Right lobe of liver (tissue), 4 donors: ENCODE measurements at regions not wholly inside any gene's neighbourhood (a gene's known extent, or its start where the extent isn't known, plus 50 kb on each side); places are given as distances from the start of the nearest gene placed in this dataset.

Experiments
- CTCF ChIP-seq, 4 donors: fragments of 200-600 bp in 3 of 4; fragments of 450-650 bp in 1 of 4; IDR thresholded peaks; one replicate each; pipeline versions ENCODE4 v1.5.1 to v1.8.0; 2016 to 2022; ENCODE audit warnings: antibody characterized with exemption in 4 of 4, mild to moderate bottlenecking in 2 of 4
- POLR2A ChIP-seq: fragments of 450-650 bp; IDR thresholded peaks from one replicate; pipeline ENCODE4 v1.6.1; 2017; ENCODE audit warnings: antibody characterized with exemption, mild to moderate bottlenecking
- donor health status: DM: no; HTN: no; CAD: no.
- donor health status: DM: no; HTN: no; CAD: no.
- donor health status: DM: no; HTN: yes; CAD: no.

DNA sequence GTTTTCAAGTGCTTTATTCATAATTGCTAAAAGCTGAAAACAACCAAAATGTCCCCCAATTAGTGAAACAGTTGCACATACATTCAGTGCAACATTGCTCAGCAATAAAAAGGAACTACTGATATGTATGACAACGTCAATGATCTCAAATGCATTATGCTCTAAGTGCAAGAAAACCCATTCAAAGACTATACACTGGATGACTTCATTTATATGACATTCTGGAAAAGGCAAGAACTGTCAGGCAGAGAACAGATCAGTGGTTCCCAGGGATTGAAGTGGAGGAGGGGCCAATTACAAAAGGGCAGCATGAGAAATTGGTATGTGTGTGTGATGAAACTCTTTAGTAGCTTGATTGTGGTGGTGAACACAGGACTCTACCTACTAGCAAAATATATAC, 585.6 kb downstream of the TBL1XR1 start:
- no peak for TF ChIP-seq POLR2A
- TF ChIP-seq CTCF (IDR thresholded peaks at IDR 0.05): no peak
